ENCODE measurements at regions not wholly inside any gene's neighbourhood (a gene's known extent, or its start where the extent isn't known, plus 50 kb on each side); places are given as distances from the start of the nearest gene placed in this dataset.
A peak's percentile ranks its signal among the peaks of the same experiment; 100 is the strongest.

DNA sequence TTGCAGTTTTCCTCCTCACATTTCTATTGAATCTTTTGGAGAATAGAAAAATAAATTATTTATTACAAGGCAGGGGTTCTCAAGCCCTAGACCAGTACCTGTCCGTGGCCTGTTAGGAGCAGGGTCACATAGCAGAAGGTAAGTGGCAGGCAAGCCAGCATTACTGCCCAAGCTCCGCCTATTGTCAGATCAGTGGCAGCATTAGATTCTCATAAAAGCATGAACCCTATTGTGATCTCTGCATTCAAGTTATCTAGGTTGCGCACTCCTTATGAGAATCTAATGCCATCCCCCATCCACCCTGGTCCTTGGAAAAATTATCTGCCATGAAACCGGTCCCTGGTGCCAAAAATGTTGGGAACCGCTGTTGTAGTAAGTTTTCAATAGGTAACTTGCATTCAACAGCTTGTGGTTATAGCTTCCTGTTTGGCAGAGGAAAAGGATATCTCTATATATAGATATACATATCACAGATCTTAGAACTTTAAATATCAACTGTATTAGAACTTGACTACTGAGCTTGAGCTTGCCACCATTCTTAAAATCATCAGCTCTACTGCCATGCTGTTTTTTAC, 165.1 kb downstream of the AHR start:
- Histone ChIP-seq H3K4me3 (ENCODE audit: low read length) (no peak overlapping the region), H3K27ac (ENCODE audit: low read length) (no peak overlapping the region), H3K4me2 (ENCODE audit: low read depth, low read length) (peak overlapping the region; percentile 52; the same call in 1 of the 2 replicates), H3K9me2 (replicated peaks; ENCODE audit: insufficient read depth, low read length) (no peaks in the 10 kb centered on the region), H3K36me3 (replicated peaks; ENCODE audit: insufficient read depth, low read length) (no peaks in the 10 kb centered on the region), H3K9ac (ENCODE audit: low read length) (no peak overlapping the region), H2AFZ (ENCODE audit: low read length) (no peak overlapping the region), H3K9me3 (replicated peaks; ENCODE audit: insufficient read depth, low read length) (no peaks in the 10 kb centered on the region), H4K20me1 (ENCODE audit: insufficient read depth, low read length) (no peaks in the 10 kb centered on the region), H3K4me1 (ENCODE audit: low read length) (0 out of 2 replicates have a peak, but pooled peaks cover 5% of the 10 kb centered on the region), H3K27me3 (replicated peaks; ENCODE audit: insufficient read depth, low read length) (no peaks in the 10 kb centered on the region), H3K79me2 (ENCODE audit: low read length) (no peaks in the 10 kb centered on the region), H3F3A (ENCODE audit: insufficient read depth, low read length) (no peaks in the 10 kb centered on the region)
- DNase-seq, result peak; percentile 34
- TF ChIP-seq, protein P1, sequence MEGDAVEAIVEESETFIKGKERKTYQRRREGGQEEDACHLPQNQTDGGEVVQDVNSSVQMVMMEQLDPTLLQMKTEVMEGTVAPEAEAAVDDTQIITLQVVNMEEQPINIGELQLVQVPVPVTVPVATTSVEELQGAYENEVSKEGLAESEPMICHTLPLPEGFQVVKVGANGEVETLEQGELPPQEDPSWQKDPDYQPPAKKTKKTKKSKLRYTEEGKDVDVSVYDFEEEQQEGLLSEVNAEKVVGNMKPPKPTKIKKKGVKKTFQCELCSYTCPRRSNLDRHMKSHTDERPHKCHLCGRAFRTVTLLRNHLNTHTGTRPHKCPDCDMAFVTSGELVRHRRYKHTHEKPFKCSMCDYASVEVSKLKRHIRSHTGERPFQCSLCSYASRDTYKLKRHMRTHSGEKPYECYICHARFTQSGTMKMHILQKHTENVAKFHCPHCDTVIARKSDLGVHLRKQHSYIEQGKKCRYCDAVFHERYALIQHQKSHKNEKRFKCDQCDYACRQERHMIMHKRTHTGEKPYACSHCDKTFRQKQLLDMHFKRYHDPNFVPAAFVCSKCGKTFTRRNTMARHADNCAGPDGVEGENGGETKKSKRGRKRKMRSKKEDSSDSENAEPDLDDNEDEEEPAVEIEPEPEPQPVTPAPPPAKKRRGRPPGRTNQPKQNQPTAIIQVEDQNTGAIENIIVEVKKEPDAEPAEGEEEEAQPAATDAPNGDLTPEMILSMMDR (IDR thresholded peaks at IDR 0.05; ENCODE audit: low read length), result no peak
- TF ChIP-seq EZH2 (optimal IDR thresholded peaks at IDR 0.05; ENCODE audit: low read depth, low read length) (no peak), EZH2phosphoT487 (IDR thresholded peaks at IDR 0.05; ENCODE audit: low read length) (no peak)

- 0 out of 2 replicates have a peak, but pooled peaks cover 5% of the 10 kb centered on the region for H3K4me1 ChIP-seq (ENCODE audit: low read length)
- no peak overlapping the region for H3K9ac ChIP-seq (ENCODE audit: low read length)
- TF ChIP-seq, protein P1 (IDR thresholded peaks at IDR 0.05; ENCODE audit: low read length), result no peak
- no peak for TF ChIP-seq EZH2phosphoT487 (IDR thresholded peaks at IDR 0.05; ENCODE audit: low read length)
- TF ChIP-seq EZH2 (optimal IDR thresholded peaks at IDR 0.05; ENCODE audit: low read depth, low read length), result no peak
- no peak overlapping the region for H3K4me2 ChIP-seq (ENCODE audit: low read depth, low read length)
- H2AFZ ChIP-seq (ENCODE audit: low read length), result no peak overlapping the region
- no peaks in the 10 kb centered on the region for H3K36me3 ChIP-seq (replicated peaks; ENCODE audit: insufficient read depth, low read length)
- H3F3A ChIP-seq (ENCODE audit: insufficient read depth, low read length), result no peaks in the 10 kb centered on the region
- H3K79me2 ChIP-seq (ENCODE audit: low read length), result no peaks in the 10 kb centered on the region
- DNase-seq, result no peak
- no peaks in the 10 kb centered on the region for H4K20me1 ChIP-seq (ENCODE audit: insufficient read depth, low read length)
- no peaks in the 10 kb centered on the region for H3K9me3 ChIP-seq (replicated peaks; ENCODE audit: insufficient read depth, low read length)
- no peaks in the 10 kb centered on the region for H3K27me3 ChIP-seq (replicated peaks; ENCODE audit: insufficient read depth, low read length)
- H3K4me3 ChIP-seq (ENCODE audit: low read length), result no peak overlapping the region
- no peaks in the 10 kb centered on the region for H3K9me2 ChIP-seq (replicated peaks; ENCODE audit: insufficient read depth, low read length)
- H3K27ac ChIP-seq (ENCODE audit: low read length), result no peak overlapping the region
These were observed 167.8 kb downstream of the AHR start for GRCh38 chr7:17466216-17466615.

DNA sequence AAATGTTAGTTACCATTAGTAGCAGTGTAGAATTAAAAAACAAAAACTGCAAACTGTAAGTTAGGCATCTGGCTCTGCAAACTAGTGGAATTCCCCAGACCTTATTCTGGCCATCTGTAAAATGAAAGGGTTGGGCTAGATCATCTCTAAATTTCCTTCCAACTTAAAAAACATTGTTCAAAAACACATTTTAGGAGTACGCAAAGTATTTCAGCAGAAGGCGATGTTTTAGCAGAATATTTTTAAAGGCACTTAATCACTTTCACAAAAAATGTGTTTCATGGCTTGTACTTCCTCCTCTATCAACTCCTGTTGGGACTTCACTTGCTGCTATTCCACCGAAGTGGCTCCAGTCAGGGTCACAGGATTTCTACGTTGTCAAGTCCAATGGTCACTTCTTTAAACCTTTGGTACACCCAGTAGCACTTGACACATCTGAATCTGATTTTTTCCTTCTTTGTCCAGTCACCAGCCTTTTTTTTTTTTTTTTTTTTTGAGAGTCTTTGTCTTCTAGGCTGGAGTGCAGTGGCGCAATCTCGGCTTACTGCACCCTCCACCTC, 169.0 kb downstream of the AHR start:
- H3K9ac ChIP-seq (ENCODE audit: low read length), result no peak overlapping the region
- no peak overlapping the region for H3K27ac ChIP-seq (ENCODE audit: low read length)
- 0 out of 2 replicates have a peak, but pooled peaks cover 5% of the 10 kb centered on the region for H3K4me1 ChIP-seq (ENCODE audit: low read length)
- no peaks in the 10 kb centered on the region for H3K9me3 ChIP-seq (replicated peaks; ENCODE audit: insufficient read depth, low read length)
- TF ChIP-seq EZH2phosphoT487 (IDR thresholded peaks at IDR 0.05; ENCODE audit: low read length) (no peak), EZH2 (optimal IDR thresholded peaks at IDR 0.05; ENCODE audit: low read depth, low read length) (no peak)
- TF ChIP-seq, protein P1 (IDR thresholded peaks at IDR 0.05; ENCODE audit: low read length), result no peak
- H3K9me2 ChIP-seq (replicated peaks; ENCODE audit: insufficient read depth, low read length), result no peaks in the 10 kb centered on the region
- no peaks in the 10 kb centered on the region for H4K20me1 ChIP-seq (ENCODE audit: insufficient read depth, low read length)
- DNase-seq, result no peak
- no peaks in the 10 kb centered on the region for H3F3A ChIP-seq (ENCODE audit: insufficient read depth, low read length)
- H3K4me2 ChIP-seq (ENCODE audit: low read depth, low read length), result no peak overlapping the region
- H3K27me3 ChIP-seq (replicated peaks; ENCODE audit: insufficient read depth, low read length), result no peaks in the 10 kb centered on the region
- no peak overlapping the region for H2AFZ ChIP-seq (ENCODE audit: low read length)
- H3K79me2 ChIP-seq (ENCODE audit: low read length), result no peaks in the 10 kb centered on the region
- no peak overlapping the region for H3K4me3 ChIP-seq (ENCODE audit: low read length)
- H3K36me3 ChIP-seq (replicated peaks; ENCODE audit: insufficient read depth, low read length), result no peaks in the 10 kb centered on the region

Measured in MM.1S (cell line).